Pancreas (tissue), 10 donors: ENCODE measurements at regions not wholly inside any gene's neighbourhood (a gene's known extent, or its start where the extent isn't known, plus 50 kb on each side); places are given as distances from the start of the nearest gene placed in this dataset.

Source experiments
- ATAC-seq, 4 donors: fragments of 200-7000 bp; cut with Tn5 transposase; one replicate each; pipeline versions ENCODE4 v1.8.0 to v1.9.1; 2020; ENCODE audit warnings: mild to moderate bottlenecking in 4 of 4, moderate library complexity in 4 of 4
- DNase-seq, 6 donors: peaks; one replicate each; pipeline ENCODE4 v3.0.0-alpha.2; 2020
- FAIRE-seq: peaks from 2 replicates; lab custom pipeline; 2012; peaks lifted over from hg19 to GRCh38; lab: Jason Lieb, UNC
- H3K27ac ChIP-seq, 4 donors: fragments of 200-600 bp; sonication (generic); 1 replicate in 3 of 4; 2 replicates in 1 of 4; pipeline versions ENCODE4 v1.5.0 to v1.8.0; 2020
- H3K27me3 ChIP-seq, 4 donors: fragments of 200-600 bp; one replicate each; pipeline ENCODE4 v1.8.0; 2021
- H3K36me3 ChIP-seq, 3 donors: fragments of 200-600 bp; sonication (generic) in 1 of 3; one replicate each; pipeline versions ENCODE4 v1.5.0 to v1.8.0; 2020 to 2021
- H3K4me1 ChIP-seq, 3 donors: fragments of 200-600 bp; one replicate each; pipeline ENCODE4 v1.8.0; 2021
- H3K4me3 ChIP-seq, 4 donors: fragments of 200-600 bp; sonication (generic) in 2 of 4; one replicate each; pipeline versions ENCODE4 v1.5.0 to v1.8.0; 2020 to 2021
- H3K9me3 ChIP-seq, 4 donors: fragments of 200-600 bp; one replicate each; pipeline ENCODE4 v1.8.0; 2021
- CTCF ChIP-seq, 4 donors: fragments of 200-600 bp; sonication (generic) in 3 of 4; IDR thresholded peaks; one replicate each; pipeline versions ENCODE4 v1.5.0 to v1.8.0; 2021; ENCODE audit warnings: antibody characterized with exemption in 4 of 4
- WGBS, 2 donors: extraction: QIAGEN DNeasy Blood & Tissue Kit; methylation state at CpG; one replicate each; pipeline ENCODE4 v1.1.7; 2013; 5-methylcytosine and 5-hydroxymethylcytosine counted together
- intact Hi-C, 3 donors: fragments of 100-400 bp; cut with DNase I; formaldehyde crosslinking; loops; one replicate each; pipeline versions ENCODE4 v1.11.1 to v1.14.2; 2022
- donor health status: healthy with polysubstance abuse.
- donor health status: DM: no; HTN: no; CAD: no; lungs with moderate emphysema.
- donor health status: DM: no; HTN: no; CAD: no.
- donor health status: control.
- donor health status: control.
- donor health status: Bipolar disorder and iron deficiency.
- donor health status: DM: yes; HTN: yes; CAD: no.
- donor health status: DM: no; HTN: no; CAD: no.
- donor health status: DM: no; HTN: no; CAD: no.
- donor health status: DM: yes; HTN: yes; CAD: no.

DNA sequence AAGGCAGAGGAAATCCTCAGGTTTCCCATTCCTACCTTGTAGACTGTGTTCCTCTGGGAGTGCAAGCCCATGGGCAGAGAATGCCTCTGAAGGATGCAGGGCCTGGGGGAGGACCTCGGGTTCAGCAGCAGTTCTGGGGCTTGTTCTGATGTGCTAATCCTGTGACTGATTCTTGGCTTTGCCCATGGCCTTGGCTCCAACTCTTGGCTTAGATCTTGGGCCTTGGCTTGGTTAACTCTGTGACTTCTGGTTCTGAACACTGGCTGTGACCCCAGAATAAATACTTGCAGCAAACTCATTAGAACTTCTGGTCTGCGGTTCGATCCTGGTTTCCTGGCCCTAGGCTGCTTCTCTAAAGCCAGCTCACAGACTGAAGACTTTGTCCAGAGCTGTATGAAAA is 366.9 kb upstream of the ZEB2 start:
- DNase-seq: peak in 2 of 6 donors; percentile 3 to 23
- ATAC-seq: peak in 2 of 4 donors; percentile 23 to 52
- FAIRE-seq: no peak

GRCh38 chr2:144877893-144878292 is 358.0 kb upstream of the ZEB2 start:
- Histone ChIP-seq H3K27ac (no peak overlapping the region), H3K4me3 (no peak overlapping the region), H3K27me3 (no peaks in the 10 kb centered on the region), H3K4me1 (peaks cover 0 to 4% (median 0%) of the 10 kb centered on the region in 3 donors), H3K36me3 (no peaks in the 10 kb centered on the region), H3K9me3 (no peaks in the 10 kb centered on the region)
- no peak for TF ChIP-seq CTCF (IDR thresholded peaks at IDR 0.05)
- no peak for FAIRE-seq
- DNase-seq: no peak
- no peak for ATAC-seq
- intact Hi-C loops: no loop called here
- WGBS, 2 donors: 87 to 88% methylated on average over 8 of the region's 8 CpGs

More for the DNA sequence above, 366.9 kb upstream of the ZEB2 start:
- Histone ChIP-seq H3K9me3 (no peaks in the 10 kb centered on the region), H3K4me1 (no peaks in the 10 kb centered on the region), H3K36me3 (no peaks in the 10 kb centered on the region), H3K4me3 (no peak overlapping the region), H3K27ac (no peak overlapping the region), H3K27me3 (no peaks in the 10 kb centered on the region)
- TF ChIP-seq CTCF (IDR thresholded peaks at IDR 0.05): no peak
- WGBS, 2 donors: 60 to 72% methylated on average over 3 of the region's 3 CpGs
- intact Hi-C loops: no loop called here

- intact Hi-C loops: no loop called here
- 86% methylated on average over 4 of the region's 4 CpGs for WGBS, 2 donors
- no peak overlapping the region for H3K27ac ChIP-seq
- FAIRE-seq: no peak
- H3K4me1 ChIP-seq: peaks cover 0 to 4% (median 0%) of the 10 kb centered on the region in 3 donors
- DNase-seq: no peak
- no peaks in the 10 kb centered on the region for H3K36me3 ChIP-seq
- H3K9me3 ChIP-seq: no peaks in the 10 kb centered on the region
- no peak overlapping the region for H3K4me3 ChIP-seq
- TF ChIP-seq CTCF (IDR thresholded peaks at IDR 0.05): no peak
- no peak for ATAC-seq
- H3K27me3 ChIP-seq: no peaks in the 10 kb centered on the region
These were observed 356.1 kb upstream of the ZEB2 start for GRCh38 chr2:144876013-144876412.

GRCh38 chr2:144875290-144875969 is 355.5 kb upstream of the ZEB2 start:
- WGBS, 2 donors: 51 to 58% methylated on average over 3 of the region's 3 CpGs

More at GRCh38 chr2:144875290-144875969, 355.5 kb upstream of the ZEB2 start:
- Histone ChIP-seq H3K36me3 (no peaks in the 10 kb centered on the region), H3K27me3 (no peaks in the 10 kb centered on the region), H3K4me3 (no peak overlapping the region), H3K4me1 (peaks cover 0 to 4% (median 0%) of the 10 kb centered on the region in 3 donors), H3K27ac (no peak overlapping the region), H3K9me3 (no peaks in the 10 kb centered on the region)
- no peak for TF ChIP-seq CTCF (IDR thresholded peaks at IDR 0.05)
- intact Hi-C loops: no loop called here
- ATAC-seq (no peak), FAIRE-seq (no peak), DNase-seq (no peak)
